ENCODE measurements at regions not wholly inside any gene's neighbourhood (a gene's known extent, or its start where the extent isn't known, plus 50 kb on each side); places are given as distances from the start of the nearest gene placed in this dataset.

DNA sequence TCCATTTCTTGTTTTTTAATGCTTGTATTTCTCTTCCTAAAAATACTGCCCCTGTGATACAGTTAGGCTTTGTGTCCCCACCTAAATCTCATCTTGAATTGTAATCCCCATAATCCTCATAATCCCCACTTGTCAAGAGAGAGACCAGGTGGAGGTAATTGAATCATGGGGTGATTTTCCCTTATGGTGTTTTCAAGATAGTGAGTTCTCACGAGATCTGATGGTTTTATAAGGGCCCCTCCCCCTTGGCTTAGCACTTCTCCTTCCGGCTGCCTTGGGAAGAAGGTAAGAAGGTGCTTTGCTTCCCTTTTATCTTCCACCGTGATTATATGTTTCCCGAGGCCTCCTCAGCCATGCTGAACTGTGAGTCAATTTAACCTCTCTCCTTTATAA, 227.4 kb downstream of the MAN2A1 start:
- TF ChIP-seq, protein P1, sequence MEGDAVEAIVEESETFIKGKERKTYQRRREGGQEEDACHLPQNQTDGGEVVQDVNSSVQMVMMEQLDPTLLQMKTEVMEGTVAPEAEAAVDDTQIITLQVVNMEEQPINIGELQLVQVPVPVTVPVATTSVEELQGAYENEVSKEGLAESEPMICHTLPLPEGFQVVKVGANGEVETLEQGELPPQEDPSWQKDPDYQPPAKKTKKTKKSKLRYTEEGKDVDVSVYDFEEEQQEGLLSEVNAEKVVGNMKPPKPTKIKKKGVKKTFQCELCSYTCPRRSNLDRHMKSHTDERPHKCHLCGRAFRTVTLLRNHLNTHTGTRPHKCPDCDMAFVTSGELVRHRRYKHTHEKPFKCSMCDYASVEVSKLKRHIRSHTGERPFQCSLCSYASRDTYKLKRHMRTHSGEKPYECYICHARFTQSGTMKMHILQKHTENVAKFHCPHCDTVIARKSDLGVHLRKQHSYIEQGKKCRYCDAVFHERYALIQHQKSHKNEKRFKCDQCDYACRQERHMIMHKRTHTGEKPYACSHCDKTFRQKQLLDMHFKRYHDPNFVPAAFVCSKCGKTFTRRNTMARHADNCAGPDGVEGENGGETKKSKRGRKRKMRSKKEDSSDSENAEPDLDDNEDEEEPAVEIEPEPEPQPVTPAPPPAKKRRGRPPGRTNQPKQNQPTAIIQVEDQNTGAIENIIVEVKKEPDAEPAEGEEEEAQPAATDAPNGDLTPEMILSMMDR (IDR thresholded peaks at IDR 0.05; ENCODE audit: control insufficient read depth, insufficient read depth, low read depth, low read length, missing control alignments) = no peak
- DNase-seq (ENCODE audit: low read depth) = no peak
- no peak overlapping the region for H3K4me3 ChIP-seq (ENCODE audit: control insufficient read depth, low read depth, low read length)

DNA sequence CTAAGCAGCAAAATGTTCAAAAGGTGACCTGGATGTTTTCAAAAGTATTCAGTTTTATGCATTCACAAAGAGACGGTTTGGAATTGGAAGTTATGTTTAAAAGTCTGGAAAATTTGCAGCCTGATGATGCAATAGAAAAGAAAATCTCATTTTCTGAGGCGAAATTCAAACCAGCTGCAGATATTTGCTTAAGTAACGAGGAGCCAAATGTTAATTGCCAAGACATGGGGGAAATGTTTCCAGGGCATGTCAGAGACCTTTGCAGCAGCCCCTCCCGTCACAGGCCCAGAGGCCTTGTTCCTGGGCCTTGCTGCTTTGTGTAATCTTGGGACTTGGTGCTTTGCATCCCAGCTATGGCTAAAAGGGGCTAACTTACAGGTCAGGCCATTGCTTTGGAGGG, 228.2 kb downstream of the MAN2A1 start:
- DNase-seq (ENCODE audit: low read depth) = no peak
- no peak overlapping the region for H3K4me3 ChIP-seq (ENCODE audit: control insufficient read depth, low read depth, low read length)
- TF ChIP-seq, protein P1 (IDR thresholded peaks at IDR 0.05; ENCODE audit: control insufficient read depth, insufficient read depth, low read depth, low read length, missing control alignments) = no peak

DNA sequence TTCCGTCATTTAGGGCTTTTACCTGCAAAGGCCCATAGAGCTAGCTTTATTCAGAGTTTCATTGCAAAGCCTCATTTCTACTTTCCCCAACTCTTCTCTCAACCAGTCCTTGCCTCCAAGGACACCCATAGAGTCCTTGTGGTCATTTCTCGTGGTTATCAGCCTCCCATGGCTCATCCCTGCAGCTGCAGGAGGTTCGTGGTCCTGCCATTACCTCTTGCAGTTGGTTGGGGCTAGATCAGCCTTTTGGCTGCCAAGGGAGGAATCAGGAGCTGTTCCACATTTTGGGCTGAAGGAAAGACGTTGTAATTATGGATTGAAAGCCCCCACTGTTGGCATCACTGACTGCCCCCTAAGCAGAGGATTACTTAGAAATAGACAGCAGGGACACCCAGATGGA, 231.0 kb downstream of the MAN2A1 start:
- H3K4me3 ChIP-seq (ENCODE audit: control insufficient read depth, low read depth, low read length) = no peak overlapping the region
- no peak for DNase-seq (ENCODE audit: low read depth)
- TF ChIP-seq, protein P1 (IDR thresholded peaks at IDR 0.05; ENCODE audit: control insufficient read depth, insufficient read depth, low read depth, low read length, missing control alignments) = no peak

DNA sequence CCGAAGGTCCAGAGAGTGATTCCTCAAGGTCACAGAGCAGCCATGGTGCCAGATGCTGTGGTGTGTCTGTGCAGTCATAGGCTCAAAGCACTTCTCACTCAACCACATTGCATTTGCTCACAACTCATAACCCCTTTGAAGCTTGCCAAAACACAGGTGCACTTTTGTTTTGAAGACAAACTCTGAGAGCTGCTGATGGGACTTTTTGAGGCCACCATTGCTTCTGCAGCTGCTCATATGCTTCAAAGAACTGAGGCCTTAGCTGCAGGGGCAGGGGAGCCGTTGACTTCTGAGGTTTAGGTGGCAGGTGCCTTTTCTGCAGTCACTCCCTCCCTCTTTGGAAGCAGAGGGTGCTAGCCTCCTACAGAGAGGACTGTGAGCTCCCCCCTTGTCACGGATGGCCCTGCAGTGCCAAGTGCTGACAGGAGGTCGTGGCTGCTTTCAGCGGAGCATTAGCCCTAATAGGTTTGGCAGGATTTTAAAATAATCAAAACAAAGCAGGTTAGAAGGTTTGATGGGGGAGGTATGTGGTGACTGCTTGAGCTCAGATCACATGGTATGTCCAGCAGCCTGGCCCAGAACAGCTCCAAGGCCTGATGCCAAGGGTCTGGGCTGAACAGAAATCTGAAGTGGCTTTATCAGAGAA, 232.1 kb downstream of the MAN2A1 start:
- TF ChIP-seq, protein P1 (IDR thresholded peaks at IDR 0.05; ENCODE audit: control insufficient read depth, insufficient read depth, low read depth, low read length, missing control alignments) = no peak
- DNase-seq (ENCODE audit: low read depth) = no peak
- no peak overlapping the region for H3K4me3 ChIP-seq (ENCODE audit: control insufficient read depth, low read depth, low read length)

DNA sequence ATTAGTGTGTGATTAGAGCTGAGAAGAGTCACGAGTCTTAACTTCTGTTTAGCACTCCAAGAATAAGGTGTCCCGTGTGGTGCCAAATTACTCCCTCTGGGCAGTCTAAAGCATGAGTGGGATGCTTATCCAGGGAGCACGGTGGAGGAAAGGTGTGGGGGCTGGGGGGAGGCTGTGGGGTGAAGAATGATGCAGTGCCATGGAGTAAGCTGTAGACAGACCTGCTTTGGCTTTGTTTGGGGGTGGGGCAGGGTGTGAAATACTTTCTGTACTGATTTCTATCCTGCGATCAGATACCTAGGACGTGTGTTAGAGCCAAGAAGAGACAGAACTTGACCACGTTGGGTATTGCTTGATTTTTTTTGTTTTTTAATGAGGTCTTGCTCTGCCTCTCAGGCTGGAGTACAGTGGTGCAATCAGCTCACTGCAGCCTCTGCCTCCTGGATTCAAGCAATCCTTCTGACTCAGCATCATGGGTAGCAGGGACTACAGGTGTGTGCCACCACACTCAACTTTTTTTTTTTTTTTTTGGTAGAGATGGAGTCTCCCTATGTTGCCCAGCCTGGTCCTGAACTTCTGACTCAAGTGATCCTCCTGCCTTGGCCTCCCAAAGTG, 232.8 kb downstream of the MAN2A1 start:
- no peak overlapping the region for H3K4me3 ChIP-seq (ENCODE audit: control insufficient read depth, low read depth, low read length)
- DNase-seq (ENCODE audit: low read depth) = no peak
- TF ChIP-seq, protein P1 (IDR thresholded peaks at IDR 0.05; ENCODE audit: control insufficient read depth, insufficient read depth, low read depth, low read length, missing control alignments) = no peak

DNA sequence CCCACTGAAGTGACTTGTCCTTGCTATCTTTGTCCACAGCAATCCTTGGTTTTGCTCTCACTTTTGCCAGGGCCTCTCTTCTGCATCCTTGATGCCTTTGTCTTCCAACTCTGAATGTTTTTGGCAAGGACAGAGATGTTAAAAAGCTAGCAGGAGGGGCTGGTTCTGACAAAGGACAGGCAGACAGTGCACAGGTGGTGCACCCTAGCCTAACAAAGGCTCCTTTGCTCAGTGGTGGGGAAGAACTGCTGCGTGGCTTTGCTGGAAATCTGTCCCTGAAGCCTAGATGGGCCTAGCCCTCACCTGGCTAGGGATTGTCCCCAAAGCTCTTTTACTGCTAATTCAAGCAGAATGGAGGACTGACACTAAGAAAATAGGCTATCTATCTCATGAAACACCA, 233.5 kb downstream of the MAN2A1 start:
- TF ChIP-seq, protein P1 (IDR thresholded peaks at IDR 0.05; ENCODE audit: control insufficient read depth, insufficient read depth, low read depth, low read length, missing control alignments) = no peak
- H3K4me3 ChIP-seq (ENCODE audit: control insufficient read depth, low read depth, low read length) = no peak overlapping the region
- DNase-seq (ENCODE audit: low read depth) = no peak
